SK-N-MC (cell line): ENCODE measurements at regions not wholly inside any gene's neighbourhood (a gene's known extent, or its start where the extent isn't known, plus 50 kb on each side); places are given as distances from the start of the nearest gene placed in this dataset.

Source experiments
- DNase-seq: peaks from one replicate; pipeline ENCODE4 v3.0.0-alpha.2; 2011; ENCODE audit warnings: low read depth, low spot score
- H3K27ac ChIP-seq: fragments of 200-600 bp; sonication (generic); 2 replicates; pipeline ENCODE4 v1.5.1; 2016; ENCODE audit warnings: mixed run types
- H3K36me3 ChIP-seq: fragments of 200-600 bp; sonication (generic); 2 replicates; pipeline ENCODE4 v1.6.1; 2017; ENCODE audit warnings: antibody characterized with exemption, low read length, mixed read lengths; ENCODE audit not compliant: insufficient read depth
- H3K4me3 ChIP-seq: fragments of 200-600 bp; sonication (generic); 2 replicates; pipeline ENCODE4 v1.5.1; 2016
- H3K9ac ChIP-seq: fragments of 200-600 bp; sonication (generic); 2 replicates; pipeline ENCODE4 v1.8.0; 2017; ENCODE audit warnings: mixed run types, mixed read lengths; ENCODE audit not compliant: insufficient read length
- H3K9me3 ChIP-seq: fragments of 200-600 bp; sonication (generic); 2 replicates; pipeline ENCODE4 v1.6.1; 2017; ENCODE audit warnings: low read depth, mild to moderate bottlenecking, antibody characterized with exemption, low read length, moderate library complexity, mixed read lengths
- EZH2 ChIP-seq: fragments of 200-600 bp; sonication (generic); IDR thresholded peaks from one replicate; pipeline ENCODE4 v1.6.1; 2017; ENCODE audit warnings: antibody characterized with exemption
- FOXP2 ChIP-seq: optimal IDR thresholded peaks from 2 replicates; pipeline ENCODE3; 2011; ENCODE audit warnings: mild to moderate bottlenecking, moderate library complexity; ENCODE audit not compliant: insufficient read depth; ENCODE audit errors: extremely low read length, control extremely low read depth
- POLR2AphosphoS5 ChIP-seq: IDR thresholded peaks from 2 replicates; pipeline ENCODE4 v1.6.1; 2012; ENCODE audit warnings: mild to moderate bottlenecking, low read depth, low read length, borderline replicate concordance

DNA sequence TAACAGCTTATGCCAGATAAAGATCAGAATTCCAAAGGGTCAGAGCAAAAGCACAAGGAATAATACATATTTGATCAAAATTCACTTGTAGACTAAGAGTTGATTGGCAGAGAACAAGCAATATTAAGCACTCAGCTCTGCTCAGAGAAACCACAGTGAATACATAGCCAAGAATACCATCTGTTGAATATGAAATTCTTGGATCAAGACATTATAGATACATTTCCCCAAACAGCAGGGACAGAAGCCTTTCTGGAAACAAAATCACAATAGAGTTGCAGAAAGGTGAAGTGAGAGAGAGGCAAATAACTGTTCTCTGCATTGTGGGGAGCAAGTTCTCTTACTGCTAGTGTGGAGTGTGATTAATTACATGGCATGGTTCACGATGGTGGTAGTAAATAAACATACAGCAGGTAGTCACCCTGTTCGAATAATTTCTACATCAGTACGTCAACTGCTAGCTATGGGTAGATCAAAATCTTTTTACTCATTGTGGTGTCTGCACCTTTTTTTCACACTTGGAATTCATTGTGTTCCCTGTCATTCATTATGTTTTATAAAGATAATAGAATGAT is 366.7 kb downstream of the PCDH7 start:
- Histone ChIP-seq H3K36me3 (no peaks in the 10 kb centered on the region), H3K9ac (no peak overlapping the region), H3K4me3 (no peak overlapping the region), H3K27ac (no peak overlapping the region), H3K9me3 (no peaks in the 10 kb centered on the region)
- no peak for DNase-seq
- TF ChIP-seq POLR2AphosphoS5: no peak

DNA sequence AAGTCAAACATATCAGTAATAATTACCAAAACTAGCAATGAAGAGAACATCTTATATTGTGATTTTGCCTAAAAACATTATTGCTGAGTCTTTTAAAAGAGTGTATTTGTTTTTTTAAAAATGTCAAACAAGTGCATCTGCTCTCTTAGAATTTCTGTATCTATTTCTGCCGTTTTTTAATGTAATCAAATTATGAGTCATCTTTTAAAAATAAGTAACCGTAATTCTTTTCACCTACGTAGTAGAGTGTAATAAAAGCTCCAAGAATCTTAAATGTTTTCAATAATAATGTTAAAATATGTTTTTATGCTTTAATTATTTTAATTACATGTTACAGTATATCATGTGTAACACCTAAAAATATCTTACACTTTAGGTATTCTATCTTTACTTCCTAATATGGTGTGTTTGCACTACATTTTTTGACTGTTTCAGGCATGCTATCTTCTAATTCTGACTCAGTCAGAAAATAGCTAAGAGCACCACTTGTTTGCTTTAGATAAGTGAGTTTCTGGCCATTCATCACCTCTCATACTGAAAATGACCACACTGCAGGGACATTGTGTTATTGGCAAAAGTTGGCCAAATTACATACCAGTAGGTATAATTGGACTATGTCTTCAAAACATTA is 368.5 kb downstream of the PCDH7 start:
- no peak for DNase-seq
- no peak overlapping the region for H3K27ac ChIP-seq
- no peak overlapping the region for H3K9ac ChIP-seq
- no peaks in the 10 kb centered on the region for H3K9me3 ChIP-seq
- H3K36me3 ChIP-seq: no peaks in the 10 kb centered on the region
- TF ChIP-seq FOXP2 (no peak), EZH2 (no peak), POLR2AphosphoS5 (no peak)
- no peak overlapping the region for H3K4me3 ChIP-seq

DNA sequence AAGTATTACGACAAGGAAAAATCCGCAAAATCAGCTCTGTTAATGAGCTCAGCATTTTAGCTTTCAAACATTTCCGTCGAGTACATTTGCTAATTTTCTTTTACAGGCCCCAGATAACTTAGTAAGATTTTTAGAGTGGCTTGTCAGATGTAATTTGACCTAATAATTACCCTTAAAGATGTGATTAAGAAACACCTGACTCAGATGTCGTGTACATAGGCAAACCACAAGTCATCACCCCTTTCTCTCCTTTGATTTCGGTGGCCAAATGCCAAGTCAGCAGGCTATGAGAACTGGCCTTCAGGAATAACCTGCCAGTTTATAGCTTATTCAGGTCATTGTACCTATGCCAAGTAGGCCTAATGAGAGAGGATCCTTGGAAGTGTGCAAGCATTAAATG is 369.6 kb downstream of the PCDH7 start:
- DNase-seq: no peak
- H3K4me3 ChIP-seq: no peak overlapping the region
- no peaks in the 10 kb centered on the region for H3K36me3 ChIP-seq
- TF ChIP-seq FOXP2 (no peak), POLR2AphosphoS5 (no peak), EZH2 (no peak)
- no peak overlapping the region for H3K9ac ChIP-seq
- H3K9me3 ChIP-seq: no peaks in the 10 kb centered on the region
- no peak overlapping the region for H3K27ac ChIP-seq

DNA sequence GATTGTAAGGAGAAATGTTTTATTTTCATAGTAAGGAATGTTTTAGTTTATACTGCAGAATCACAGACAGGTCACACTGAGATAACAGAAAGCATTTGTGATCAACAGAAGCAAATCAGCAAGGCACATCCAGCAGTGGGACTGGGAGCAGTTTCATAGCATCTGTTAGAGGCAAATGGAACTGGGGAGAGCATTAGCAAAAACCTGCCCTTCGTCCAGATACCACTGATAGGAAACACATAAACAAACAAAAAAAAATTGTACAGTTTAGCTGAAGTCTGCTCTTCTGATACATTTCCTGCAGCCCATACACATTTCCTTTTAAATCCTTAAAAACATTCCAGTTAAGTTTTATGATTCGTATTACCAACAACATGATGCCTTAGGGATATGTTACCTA is 374.3 kb downstream of the PCDH7 start:
- no peak for DNase-seq
- Histone ChIP-seq H3K9me3 (no peaks in the 10 kb centered on the region), H3K27ac (no peak overlapping the region), H3K9ac (no peak overlapping the region), H3K4me3 (no peak overlapping the region), H3K36me3 (no peaks in the 10 kb centered on the region)
- TF ChIP-seq FOXP2: no peak
- TF ChIP-seq EZH2: no peak
- TF ChIP-seq POLR2AphosphoS5: no peak

DNA sequence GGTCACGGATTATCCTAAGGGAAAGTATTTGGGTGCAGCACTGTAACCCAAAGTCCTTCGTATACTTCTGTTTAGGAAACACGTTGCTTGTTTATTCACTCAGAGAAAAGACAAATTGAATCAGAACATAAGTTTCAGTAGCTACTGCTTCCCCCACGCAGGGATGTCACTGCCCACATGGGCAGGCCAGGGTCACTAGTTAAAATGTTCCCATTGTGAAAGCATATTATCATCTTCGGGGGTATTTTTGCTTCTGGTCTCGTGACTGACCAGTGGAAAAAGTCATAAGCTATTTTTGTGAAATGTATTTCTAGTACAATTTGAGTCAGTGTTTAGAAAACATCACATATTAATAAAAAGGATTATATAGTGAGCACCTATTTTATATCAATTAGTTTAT is 377.8 kb downstream of the PCDH7 start:
- H3K27ac ChIP-seq: no peak overlapping the region
- no peak for DNase-seq
- no peak overlapping the region for H3K4me3 ChIP-seq
- no peak overlapping the region for H3K9ac ChIP-seq
- H3K36me3 ChIP-seq: no peaks in the 10 kb centered on the region
- H3K9me3 ChIP-seq: no peaks in the 10 kb centered on the region
- no peak for TF ChIP-seq POLR2AphosphoS5

DNA sequence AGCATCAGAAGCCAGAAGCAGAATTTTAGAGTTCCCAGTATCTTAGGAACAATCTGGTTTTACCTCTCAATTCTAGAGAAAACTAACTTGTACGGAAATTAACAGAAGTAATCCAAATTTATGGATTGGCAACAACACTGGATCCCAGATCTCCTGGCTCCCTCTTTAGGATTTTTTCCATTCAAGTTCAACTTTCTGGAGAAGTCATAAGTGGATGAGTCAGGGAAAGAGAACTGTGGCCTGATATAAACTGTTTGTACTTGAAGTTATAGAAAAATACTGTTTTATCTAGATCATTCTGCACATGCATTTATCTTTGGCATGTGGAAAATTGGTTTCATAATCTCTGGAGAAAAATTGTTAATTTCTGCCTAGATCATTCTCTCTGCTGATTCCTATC is 380.4 kb downstream of the PCDH7 start:
- DNase-seq: no peak
- no peak overlapping the region for H3K4me3 ChIP-seq
- TF ChIP-seq EZH2 (no peak), POLR2AphosphoS5 (no peak), FOXP2 (no peak)
- H3K9me3 ChIP-seq: no peaks in the 10 kb centered on the region
- no peak overlapping the region for H3K27ac ChIP-seq
- no peaks in the 10 kb centered on the region for H3K36me3 ChIP-seq
- no peak overlapping the region for H3K9ac ChIP-seq

DNA sequence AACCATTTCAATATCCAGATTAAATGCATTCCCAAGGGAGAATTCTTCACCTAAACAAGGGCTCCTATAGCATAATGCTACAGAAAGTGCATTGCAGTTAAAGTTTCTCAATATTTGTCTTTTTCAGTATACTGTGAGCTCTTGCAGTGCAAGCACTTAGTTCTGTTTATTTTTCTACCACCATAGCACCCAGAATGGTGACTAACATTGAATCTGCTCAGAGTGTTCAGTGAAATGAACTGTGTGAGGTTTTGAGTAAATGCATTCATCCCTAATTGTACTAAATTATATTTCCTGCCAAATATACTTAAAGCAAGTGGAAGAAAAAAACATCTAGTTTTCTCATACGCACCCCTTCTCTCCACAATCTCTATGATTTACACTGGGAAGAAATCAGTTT is 383.9 kb downstream of the PCDH7 start:
- TF ChIP-seq EZH2 (no peak), FOXP2 (no peak), POLR2AphosphoS5 (no peak)
- Histone ChIP-seq H3K9me3 (no peaks in the 10 kb centered on the region), H3K4me3 (no peak overlapping the region), H3K36me3 (no peaks in the 10 kb centered on the region), H3K27ac (no peak overlapping the region), H3K9ac (no peak overlapping the region)
- no peak for DNase-seq

DNA sequence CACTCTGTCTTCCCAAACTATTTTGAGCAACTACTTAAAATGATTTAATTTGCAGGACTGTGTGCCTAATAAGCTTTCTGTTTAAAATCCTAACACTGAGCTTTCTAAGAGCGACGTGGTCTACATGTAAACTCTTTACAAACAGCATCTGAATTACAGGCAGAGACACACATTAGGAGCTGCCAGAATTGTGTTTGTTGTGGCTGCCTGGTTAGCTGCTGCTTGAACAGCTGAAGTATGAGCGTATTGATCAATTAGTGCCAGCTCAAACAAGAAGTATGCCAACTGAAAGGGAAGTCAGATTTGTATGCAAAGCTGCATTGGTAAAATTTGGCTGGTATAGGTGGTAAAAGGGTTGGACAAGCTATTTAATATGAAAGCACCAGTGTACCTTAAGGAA is 384.4 kb downstream of the PCDH7 start:
- Histone ChIP-seq H3K9me3 (no peaks in the 10 kb centered on the region), H3K4me3 (no peak overlapping the region), H3K9ac (no peak overlapping the region), H3K27ac (no peak overlapping the region), H3K36me3 (no peaks in the 10 kb centered on the region)
- DNase-seq: no peak
- no peak for TF ChIP-seq POLR2AphosphoS5
- TF ChIP-seq EZH2: no peak
- no peak for TF ChIP-seq FOXP2

DNA sequence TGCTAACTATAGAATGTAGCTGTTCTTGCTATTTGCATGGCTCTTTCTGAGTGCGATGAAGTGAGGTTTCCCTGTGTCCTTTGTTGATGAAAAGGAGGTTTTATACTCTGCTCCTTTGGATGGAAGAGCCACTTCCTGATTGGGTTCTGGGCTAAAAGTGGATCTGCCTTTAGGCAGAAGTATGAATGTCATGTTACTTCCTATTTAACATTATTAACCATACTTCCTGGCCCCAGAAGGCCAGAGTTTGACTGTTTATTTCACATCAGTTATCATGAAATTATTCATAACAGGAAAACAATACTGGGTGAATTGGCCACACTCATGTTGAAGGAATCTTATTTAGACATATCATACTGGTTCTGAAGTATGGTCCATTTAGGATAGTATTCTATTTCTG is 386.2 kb downstream of the PCDH7 start:
- Histone ChIP-seq H3K4me3 (no peak overlapping the region), H3K9ac (no peak overlapping the region), H3K9me3 (no peaks in the 10 kb centered on the region), H3K27ac (no peak overlapping the region), H3K36me3 (no peaks in the 10 kb centered on the region)
- no peak for DNase-seq
- TF ChIP-seq POLR2AphosphoS5 (no peak), EZH2 (no peak), FOXP2 (no peak)
